ENCODE measurements at regions not wholly inside any gene's neighbourhood (a gene's known extent, or its start where the extent isn't known, plus 50 kb on each side); places are given as distances from the start of the nearest gene placed in this dataset.

DNA sequence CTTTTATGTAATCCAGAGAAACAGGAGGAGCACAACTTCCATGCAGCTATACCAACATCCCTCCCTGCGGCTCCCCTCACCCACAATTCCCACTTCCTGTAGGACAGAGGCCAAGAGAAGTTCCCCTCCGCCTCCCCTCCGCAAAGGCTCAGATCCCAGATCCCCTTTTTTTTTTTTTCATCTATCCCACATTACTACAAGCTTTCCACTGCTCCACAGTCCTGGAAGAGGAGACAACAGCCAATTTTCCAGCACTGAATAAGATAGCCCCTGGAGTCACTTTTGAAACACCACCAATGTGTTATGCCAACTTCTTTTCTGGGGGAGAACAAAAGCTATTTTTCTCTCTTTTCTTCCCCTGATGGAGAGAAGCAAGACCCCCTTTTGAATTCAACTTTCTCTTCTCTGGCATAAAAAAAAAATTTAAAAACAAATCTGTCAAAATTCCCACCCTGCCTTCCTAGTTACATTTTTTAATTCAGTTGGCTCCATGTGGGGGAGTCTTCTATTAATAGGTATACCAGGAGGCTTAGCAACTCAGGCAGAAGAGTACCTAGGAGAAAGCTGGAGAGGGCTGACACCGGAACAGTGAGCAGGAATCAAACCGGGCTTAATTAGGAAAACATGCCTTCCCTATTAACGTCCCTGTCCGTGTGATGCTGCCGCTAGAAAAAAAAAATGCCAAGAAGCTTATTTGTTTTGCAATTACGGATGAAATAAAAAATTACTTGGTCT, 543.4 kb downstream of the BUD13 start:
- TF ChIP-seq ZNF891 (CRISPR knock-in tag; IDR thresholded peaks at IDR 0.05), result no peak
- no peak for TF ChIP-seq POLR2A (IDR thresholded peaks at IDR 0.05; ENCODE audit: insufficient read depth in 1 of 2, low read depth in 2 of 2, low read length in 2 of 2)
- TF ChIP-seq NFRKB (IDR thresholded peaks at IDR 0.05), result no peak
- TF ChIP-seq, protein P1, sequence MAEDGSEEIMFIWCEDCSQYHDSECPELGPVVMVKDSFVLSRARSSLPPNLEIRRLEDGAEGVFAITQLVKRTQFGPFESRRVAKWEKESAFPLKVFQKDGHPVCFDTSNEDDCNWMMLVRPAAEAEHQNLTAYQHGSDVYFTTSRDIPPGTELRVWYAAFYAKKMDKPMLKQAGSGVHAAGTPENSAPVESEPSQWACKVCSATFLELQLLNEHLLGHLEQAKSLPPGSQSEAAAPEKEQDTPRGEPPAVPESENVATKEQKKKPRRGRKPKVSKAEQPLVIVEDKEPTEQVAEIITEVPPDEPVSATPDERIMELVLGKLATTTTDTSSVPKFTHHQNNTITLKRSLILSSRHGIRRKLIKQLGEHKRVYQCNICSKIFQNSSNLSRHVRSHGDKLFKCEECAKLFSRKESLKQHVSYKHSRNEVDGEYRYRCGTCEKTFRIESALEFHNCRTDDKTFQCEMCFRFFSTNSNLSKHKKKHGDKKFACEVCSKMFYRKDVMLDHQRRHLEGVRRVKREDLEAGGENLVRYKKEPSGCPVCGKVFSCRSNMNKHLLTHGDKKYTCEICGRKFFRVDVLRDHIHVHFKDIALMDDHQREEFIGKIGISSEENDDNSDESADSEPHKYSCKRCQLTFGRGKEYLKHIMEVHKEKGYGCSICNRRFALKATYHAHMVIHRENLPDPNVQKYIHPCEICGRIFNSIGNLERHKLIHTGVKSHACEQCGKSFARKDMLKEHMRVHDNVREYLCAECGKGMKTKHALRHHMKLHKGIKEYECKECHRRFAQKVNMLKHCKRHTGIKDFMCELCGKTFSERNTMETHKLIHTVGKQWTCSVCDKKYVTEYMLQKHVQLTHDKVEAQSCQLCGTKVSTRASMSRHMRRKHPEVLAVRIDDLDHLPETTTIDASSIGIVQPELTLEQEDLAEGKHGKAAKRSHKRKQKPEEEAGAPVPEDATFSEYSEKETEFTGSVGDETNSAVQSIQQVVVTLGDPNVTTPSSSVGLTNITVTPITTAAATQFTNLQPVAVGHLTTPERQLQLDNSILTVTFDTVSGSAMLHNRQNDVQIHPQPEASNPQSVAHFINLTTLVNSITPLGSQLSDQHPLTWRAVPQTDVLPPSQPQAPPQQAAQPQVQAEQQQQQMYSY (CRISPR knock-in tag; IDR thresholded peaks at IDR 0.05), result no peak
- TF ChIP-seq, protein P2, sequence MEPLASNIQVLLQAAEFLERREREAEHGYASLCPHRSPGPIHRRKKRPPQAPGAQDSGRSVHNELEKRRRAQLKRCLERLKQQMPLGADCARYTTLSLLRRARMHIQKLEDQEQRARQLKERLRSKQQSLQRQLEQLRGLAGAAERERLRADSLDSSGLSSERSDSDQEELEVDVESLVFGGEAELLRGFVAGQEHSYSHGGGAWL (CRISPR knock-in tag; IDR thresholded peaks at IDR 0.05), result no peak

Data from HepG2 (cell line).